Activated CD4-positive, alpha-beta T cell treated with anti-CD3 and anti-CD28 coated beads, Interleukin-2, amount 50 U/mL, for 1 hour (primary cell): ENCODE measurements at regions not wholly inside any gene's neighbourhood (a gene's known extent, or its start where the extent isn't known, plus 50 kb on each side); places are given as distances from the start of the nearest gene placed in this dataset.

ENCODE experiments used
- DNase-seq: peaks from one replicate; pipeline ENCODE4 v3.0.0-alpha.2; 2020

DNA sequence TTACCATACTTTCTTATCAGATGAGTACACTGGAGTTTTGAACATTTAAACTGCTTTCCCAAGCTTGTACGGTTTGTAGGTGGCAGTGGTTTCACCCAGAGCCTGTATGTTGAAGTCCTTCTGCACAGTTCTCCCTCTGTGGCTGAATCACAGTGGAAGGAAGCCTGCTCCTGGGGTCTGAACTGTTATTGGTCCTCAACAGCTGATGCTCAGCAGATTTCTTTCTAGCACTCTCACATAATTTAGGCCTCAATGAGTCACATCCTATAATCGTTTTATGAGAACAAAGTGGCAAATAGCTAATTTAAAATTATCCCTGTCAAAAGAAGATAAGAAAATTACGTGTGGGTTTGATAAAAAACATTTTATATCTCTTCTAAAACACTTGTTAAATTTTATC lies 229.7 kb downstream of the TLE4 start:
- no peak for DNase-seq

GRCh38 chr9:79800578-79800977 lies 228.8 kb downstream of the TLE4 start:
- DNase-seq, result no peak

GRCh38 chr9:79799691-79800335 lies 228.0 kb downstream of the TLE4 start:
- no peak for DNase-seq

GRCh38 chr9:79798450-79798849 lies 226.7 kb downstream of the TLE4 start:
- no peak for DNase-seq

DNA sequence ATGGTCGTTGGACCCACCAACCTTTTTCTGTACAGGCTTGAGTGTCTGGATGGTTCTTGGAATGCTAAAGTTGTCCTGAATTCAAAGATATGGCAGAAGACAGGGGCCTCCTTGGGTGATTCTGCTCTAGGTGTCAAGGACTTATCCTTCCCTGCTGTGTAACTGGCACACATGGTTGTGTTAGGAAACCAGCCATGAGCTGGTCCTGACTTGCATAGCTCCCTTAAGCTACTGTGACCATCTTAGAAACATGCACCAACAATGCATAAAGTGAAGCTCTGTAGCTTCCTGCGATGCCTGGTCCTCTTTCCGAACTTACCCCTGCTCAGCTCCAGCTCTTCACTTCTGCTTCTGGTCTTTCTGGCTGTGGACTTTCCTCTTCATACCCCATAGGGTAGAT lies 224.6 kb downstream of the TLE4 start:
- no peak for DNase-seq

DNA sequence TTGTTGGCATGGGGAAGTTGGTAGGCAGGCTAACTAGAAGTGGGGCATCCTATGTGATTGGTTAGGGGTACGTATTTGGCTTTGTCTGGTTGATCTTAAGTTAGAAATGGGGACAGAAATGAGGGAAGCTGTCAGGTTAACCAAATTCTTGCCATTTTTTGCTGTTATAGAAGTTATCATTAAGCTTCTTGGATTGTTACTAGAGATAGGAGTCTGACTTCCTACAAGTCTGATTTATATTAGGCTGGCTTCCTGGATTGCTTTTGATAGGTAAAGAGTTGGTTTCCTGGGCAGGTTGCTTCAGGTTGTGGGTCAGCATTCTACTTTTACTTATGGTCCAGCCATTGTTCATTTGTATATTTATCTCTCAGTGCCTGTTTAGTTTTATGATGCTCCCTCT lies 216.9 kb downstream of the TLE4 start:
- DNase-seq, result no peak

GRCh38 chr9:79781263-79781662 lies 209.5 kb downstream of the TLE4 start:
- no peak for DNase-seq

DNA sequence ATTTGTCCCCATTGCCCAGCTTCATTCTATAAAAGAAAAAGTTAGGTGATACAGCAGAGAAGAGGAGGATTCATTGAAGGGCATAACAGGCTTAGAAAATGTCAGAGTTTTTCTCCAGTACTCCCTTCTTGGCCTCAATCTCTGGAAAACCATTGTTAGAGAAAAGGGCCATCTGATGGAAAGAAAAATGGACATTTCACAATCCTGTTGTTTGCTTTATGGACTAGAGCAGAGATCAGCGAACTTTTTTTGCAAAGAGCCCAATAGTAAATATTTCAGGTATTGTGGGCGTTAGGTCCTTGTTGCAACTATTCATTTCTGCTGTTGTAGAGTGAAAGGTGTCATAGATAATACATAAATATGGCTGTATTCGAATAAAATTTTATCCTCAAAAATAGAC lies 208.8 kb downstream of the TLE4 start:
- no peak for DNase-seq

- DNase-seq, result no peak
These were observed 208.1 kb downstream of the TLE4 start for GRCh38 chr9:79779901-79780300.

DNA sequence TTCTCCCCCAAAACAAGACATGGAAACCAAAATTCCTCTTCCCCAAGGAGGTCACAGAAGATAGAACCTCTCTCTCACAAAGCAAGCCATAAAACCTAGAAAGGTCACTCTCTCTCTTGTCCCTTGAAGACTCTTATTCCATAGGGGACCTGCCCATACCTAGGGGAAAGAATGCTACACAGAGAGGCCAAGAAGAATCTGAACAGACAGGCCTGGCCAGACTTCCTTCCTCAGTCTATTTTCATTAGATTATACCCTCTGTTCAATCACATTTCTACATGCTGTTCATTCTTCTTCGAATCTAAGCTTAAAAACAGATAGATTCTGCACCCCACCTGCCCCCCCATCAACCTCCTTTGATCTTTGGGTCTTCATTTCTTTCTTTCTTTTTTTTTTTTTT lies 206.8 kb downstream of the TLE4 start:
- no peak for DNase-seq

- DNase-seq, result no peak
These were observed 204.8 kb downstream of the TLE4 start for GRCh38 chr9:79776581-79776980.
